Stomach (tissue), 4 donors: ENCODE measurements at regions not wholly inside any gene's neighbourhood (a gene's known extent, or its start where the extent isn't known, plus 50 kb on each side); places are given as distances from the start of the nearest gene placed in this dataset.

ENCODE experiments used
- EP300 ChIP-seq: sonication (generic); formaldehyde crosslinking; IDR thresholded peaks from one replicate; pipeline ENCODE4 v1.6.1; 2017; ENCODE audit warnings: antibody characterized with exemption
- POLR2A ChIP-seq, 4 donors: fragments of 450-650 bp; IDR thresholded peaks; one replicate each; pipeline ENCODE4 v1.6.1; 2016; ENCODE audit warnings: antibody characterized with exemption in 4 of 4, control low read depth in 2 of 4, mild to moderate bottlenecking in 1 of 4, moderate library complexity in 1 of 4
- POLR2AphosphoS5 ChIP-seq, 3 donors: sonication (generic); formaldehyde crosslinking; IDR thresholded peaks; one replicate each; pipeline ENCODE4 v1.6.1; 2016; ENCODE audit warnings: antibody characterized with exemption in 3 of 3
- TF ChIP-seq, protein P1 (sequence below), 7 experiments: fragments of 450-650 bp in 4 of 7; fragments of 200-600 bp in 3 of 7; sonication (generic) in 3 of 7; IDR thresholded peaks; one replicate each; pipeline ENCODE4 v1.5.1; 2016 to 2019; ENCODE audit warnings: antibody characterized with exemption in 7 of 7, control low read depth in 2 of 7, mild to moderate bottlenecking in 1 of 7

DNA sequence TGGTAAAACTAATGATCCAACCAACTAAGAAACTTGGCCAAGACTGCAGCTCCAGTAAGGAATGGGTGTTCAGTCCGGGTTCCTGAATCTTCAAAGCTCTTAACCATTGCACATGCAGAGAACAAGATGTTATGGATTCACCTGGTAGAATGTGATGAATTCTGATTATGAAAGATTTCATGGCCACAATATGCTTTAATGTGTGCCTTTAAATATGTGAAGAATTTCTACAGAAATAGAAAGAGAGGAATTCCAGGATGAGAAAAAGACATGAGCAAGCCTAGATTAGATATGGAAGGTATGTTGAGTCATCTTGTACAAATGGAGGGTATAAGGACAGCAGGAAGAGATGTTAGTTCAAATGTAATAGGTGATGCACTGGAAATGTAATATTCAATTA, 472.2 kb upstream of the TENM3 start:
- TF ChIP-seq, protein P1, sequence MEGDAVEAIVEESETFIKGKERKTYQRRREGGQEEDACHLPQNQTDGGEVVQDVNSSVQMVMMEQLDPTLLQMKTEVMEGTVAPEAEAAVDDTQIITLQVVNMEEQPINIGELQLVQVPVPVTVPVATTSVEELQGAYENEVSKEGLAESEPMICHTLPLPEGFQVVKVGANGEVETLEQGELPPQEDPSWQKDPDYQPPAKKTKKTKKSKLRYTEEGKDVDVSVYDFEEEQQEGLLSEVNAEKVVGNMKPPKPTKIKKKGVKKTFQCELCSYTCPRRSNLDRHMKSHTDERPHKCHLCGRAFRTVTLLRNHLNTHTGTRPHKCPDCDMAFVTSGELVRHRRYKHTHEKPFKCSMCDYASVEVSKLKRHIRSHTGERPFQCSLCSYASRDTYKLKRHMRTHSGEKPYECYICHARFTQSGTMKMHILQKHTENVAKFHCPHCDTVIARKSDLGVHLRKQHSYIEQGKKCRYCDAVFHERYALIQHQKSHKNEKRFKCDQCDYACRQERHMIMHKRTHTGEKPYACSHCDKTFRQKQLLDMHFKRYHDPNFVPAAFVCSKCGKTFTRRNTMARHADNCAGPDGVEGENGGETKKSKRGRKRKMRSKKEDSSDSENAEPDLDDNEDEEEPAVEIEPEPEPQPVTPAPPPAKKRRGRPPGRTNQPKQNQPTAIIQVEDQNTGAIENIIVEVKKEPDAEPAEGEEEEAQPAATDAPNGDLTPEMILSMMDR (IDR thresholded peaks at IDR 0.05) = no peak
- TF ChIP-seq POLR2A (IDR thresholded peaks at IDR 0.05) = no peak
- no peak for TF ChIP-seq POLR2AphosphoS5 (IDR thresholded peaks at IDR 0.05)
- no peak for TF ChIP-seq EP300
